ENCODE measurements at regions not wholly inside any gene's neighbourhood (a gene's known extent, or its start where the extent isn't known, plus 50 kb on each side); places are given as distances from the start of the nearest gene placed in this dataset.
A peak's percentile ranks its signal among the peaks of the same experiment; 100 is the strongest.

DNA sequence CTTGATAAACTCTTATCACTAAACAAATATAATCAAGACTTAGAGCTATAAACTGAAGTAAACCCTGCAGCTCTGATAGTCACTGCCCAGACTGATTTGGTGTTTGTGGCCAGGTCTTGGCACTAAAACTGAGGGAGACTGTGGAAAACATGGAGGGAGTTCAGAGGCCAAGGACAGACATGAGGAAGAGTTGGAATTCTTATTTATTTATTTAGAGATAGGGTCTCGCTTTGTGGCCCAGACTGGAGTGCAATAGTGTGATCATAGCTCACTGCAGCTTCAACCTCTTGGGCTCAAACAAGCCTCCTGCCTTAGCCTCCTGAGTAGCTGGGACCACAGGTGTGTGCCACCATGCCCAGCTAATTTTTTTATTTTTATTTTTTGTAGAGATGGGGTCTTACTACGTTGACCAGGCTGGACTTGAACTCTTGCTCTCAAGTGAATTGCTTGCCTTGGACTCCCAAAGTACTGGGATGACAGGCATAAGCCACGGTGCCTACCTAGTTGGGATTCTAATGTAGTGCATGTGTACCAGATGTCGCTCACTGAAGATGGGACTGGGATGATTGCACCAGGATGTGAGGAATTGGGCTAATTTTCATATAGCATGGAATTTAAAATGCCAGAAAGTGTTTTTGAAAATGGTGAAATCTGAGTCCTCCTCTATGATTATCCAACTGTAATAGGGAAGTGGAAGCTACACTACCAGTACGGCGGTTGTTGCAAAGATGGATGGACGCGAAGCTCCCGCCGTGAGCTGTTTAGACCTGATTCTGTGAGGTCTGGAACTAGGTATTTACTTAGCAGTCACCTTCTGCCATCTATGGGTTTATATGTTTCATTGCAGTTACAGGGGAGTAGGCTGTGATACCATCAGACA lies 52.7 kb upstream of the CTLA4 start:
- peak; percentile 83 for DNase-seq

GRCh38 chr2:203815541-203815898 lies 52.1 kb upstream of the CTLA4 start:
- no peak for DNase-seq

GRCh38 chr2:203817147-203817546 lies 50.4 kb upstream of the CTLA4 start:
- no peak for DNase-seq
